Islet of Langerhans (tissue), 1 donor: ENCODE measurements at regions not wholly inside any gene's neighbourhood (a gene's known extent, or its start where the extent isn't known, plus 50 kb on each side); places are given as distances from the start of the nearest gene placed in this dataset.

Experiments
- FAIRE-seq: peaks from one replicate; lab custom pipeline; 2011; peaks lifted over from hg19 to GRCh38; lab: Jason Lieb, UNC

- no peak for FAIRE-seq
Observed at GRCh38 chr16:54510685-54511221, 224.2 kb upstream of the IRX3 start.

- no peak for FAIRE-seq
Observed at GRCh38 chr16:54509456-54509855, 222.9 kb upstream of the IRX3 start.

- FAIRE-seq, result no peak
Observed at GRCh38 chr16:54508351-54508750, 221.8 kb upstream of the IRX3 start.

GRCh38 chr16:54506741-54507500, 220.3 kb upstream of the IRX3 start:
- no peak for FAIRE-seq

- FAIRE-seq, result no peak
Observed at GRCh38 chr16:54506214-54506580, 219.6 kb upstream of the IRX3 start.

GRCh38 chr16:54505549-54506213, 219.1 kb upstream of the IRX3 start:
- no peak for FAIRE-seq

- FAIRE-seq, result no peak
Observed at GRCh38 chr16:54504372-54504771, 217.8 kb upstream of the IRX3 start.

GRCh38 chr16:54503856-54504219, 217.3 kb upstream of the IRX3 start:
- FAIRE-seq, result no peak

- FAIRE-seq, result no peak
Observed at GRCh38 chr16:54503011-54503855, 216.6 kb upstream of the IRX3 start.

GRCh38 chr16:54501797-54502196, 215.2 kb upstream of the IRX3 start:
- no peak for FAIRE-seq

GRCh38 chr16:54493594-54493993, 207.0 kb upstream of the IRX3 start:
- FAIRE-seq, result no peak

GRCh38 chr16:54493061-54493460, 206.5 kb upstream of the IRX3 start:
- no peak for FAIRE-seq

GRCh38 chr16:54490112-54490488, 203.5 kb upstream of the IRX3 start:
- FAIRE-seq, result no peak

- FAIRE-seq, result peak; percentile 56
Observed at GRCh38 chr16:54489225-54490111, 202.9 kb upstream of the IRX3 start.

- no peak for FAIRE-seq
Observed at GRCh38 chr16:54488729-54489128, 202.1 kb upstream of the IRX3 start.

- FAIRE-seq, result no peak
Observed at GRCh38 chr16:54487933-54488332, 201.3 kb upstream of the IRX3 start.

- FAIRE-seq, result no peak
Observed at GRCh38 chr16:54484700-54485099, 198.1 kb upstream of the IRX3 start.

GRCh38 chr16:54482892-54483574, 196.4 kb upstream of the IRX3 start:
- no peak for FAIRE-seq

- FAIRE-seq, result no peak
Observed at GRCh38 chr16:54480429-54480828, 193.8 kb upstream of the IRX3 start.

- FAIRE-seq, result no peak
Observed at GRCh38 chr16:54479546-54479945, 193.0 kb upstream of the IRX3 start.

- no peak for FAIRE-seq
Observed at GRCh38 chr16:54477714-54478113, 191.1 kb upstream of the IRX3 start.
